ENCODE measurements at regions not wholly inside any gene's neighbourhood (a gene's known extent, or its start where the extent isn't known, plus 50 kb on each side); places are given as distances from the start of the nearest gene placed in this dataset.
"Not testable (repeated sequence)": the region's sequence is repeated elsewhere in the genome, so short reads cannot be mapped to it uniquely, and the experiment has no call there.

DNA sequence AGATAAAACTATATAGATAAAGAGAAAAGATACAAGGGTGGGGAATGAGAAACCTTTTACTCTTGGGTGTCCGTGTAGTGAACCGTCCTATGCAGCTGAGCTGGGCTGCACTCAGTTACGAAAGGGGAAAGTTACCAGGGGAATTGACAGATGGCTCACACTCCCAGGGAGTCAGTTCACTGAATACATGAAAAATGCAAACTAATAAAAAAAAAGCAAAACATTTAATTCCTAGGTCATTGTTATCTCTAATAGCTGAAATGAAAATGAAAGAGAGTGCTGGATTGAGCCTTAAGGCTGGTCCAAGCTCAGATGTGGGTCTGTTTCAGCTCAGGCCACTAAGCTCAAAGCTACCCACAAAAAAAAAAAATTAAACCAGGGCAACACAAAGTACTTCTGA lies 138.0 kb downstream of the THBS2 start:
- Histone ChIP-seq H3K36me3 (replicated peaks) (no peaks in the 10 kb centered on the region), H3K27ac (no peak overlapping the region), H3K27me3 (replicated peaks) (no peaks in the 10 kb centered on the region), H3K4me3 (ENCODE audit: low read depth, low read length) (no peak overlapping the region)
- in situ Hi-C loops (cut with HindIII; ENCODE audit: low pct_ligation_motif_present, low sequenced_read_pairs): no loop called here
- no peak for DNase-seq
- no peak for TF ChIP-seq CTCF (IDR thresholded peaks at IDR 0.05; ENCODE audit: low read depth, low read length, missing control alignments)

GRCh38 chr6:169114632-169115031 lies 139.0 kb downstream of the THBS2 start:
- H3K27ac ChIP-seq; H3K4me3 ChIP-seq (ENCODE audit: low read depth, low read length); in situ Hi-C loops (cut with HindIII; ENCODE audit: low pct_ligation_motif_present, low sequenced_read_pairs); H3K27me3 ChIP-seq (replicated peaks); DNase-seq; H3K36me3 ChIP-seq (replicated peaks): not testable (repeated sequence)

GRCh38 chr6:169112483-169113320 lies 140.9 kb downstream of the THBS2 start:
- no peak for DNase-seq
- H3K4me3 ChIP-seq (ENCODE audit: low read depth, low read length): no peak overlapping the region
- no peak overlapping the region for H3K27ac ChIP-seq
- no peaks in the 10 kb centered on the region for H3K36me3 ChIP-seq (replicated peaks)
- no peak for TF ChIP-seq CTCF (IDR thresholded peaks at IDR 0.05; ENCODE audit: low read depth, low read length, missing control alignments)
- in situ Hi-C loops (cut with HindIII; ENCODE audit: low pct_ligation_motif_present, low sequenced_read_pairs): no loop called here
- no peaks in the 10 kb centered on the region for H3K27me3 ChIP-seq (replicated peaks)

DNA sequence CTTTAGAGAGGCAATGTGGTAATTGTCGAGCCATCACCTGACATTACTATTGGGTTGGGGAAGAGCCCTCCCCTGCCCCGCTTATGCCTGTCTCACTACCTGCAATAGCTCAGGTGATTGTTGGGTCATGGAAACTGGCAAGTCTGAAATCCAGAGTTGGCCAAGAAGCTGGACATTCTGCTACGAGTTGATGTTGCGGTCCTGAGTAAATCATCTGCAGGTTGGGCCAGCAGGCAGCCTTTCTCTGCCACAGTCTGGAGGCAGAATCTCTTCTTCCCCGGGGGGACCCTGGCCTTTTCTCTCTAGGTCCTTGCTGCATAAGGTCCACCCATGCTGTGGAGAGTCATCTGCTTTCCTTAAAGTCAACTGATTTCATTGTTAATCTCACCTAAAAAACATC lies 142.4 kb downstream of the THBS2 start:
- Histone ChIP-seq H3K27me3 (replicated peaks) (no peaks in the 10 kb centered on the region), H3K36me3 (replicated peaks) (no peaks in the 10 kb centered on the region), H3K27ac (no peak overlapping the region), H3K4me3 (ENCODE audit: low read depth, low read length) (no peak overlapping the region)
- TF ChIP-seq CTCF (IDR thresholded peaks at IDR 0.05; ENCODE audit: low read depth, low read length, missing control alignments): no peak
- in situ Hi-C loops (cut with HindIII; ENCODE audit: low pct_ligation_motif_present, low sequenced_read_pairs): no loop called here
- DNase-seq: no peak

- no peaks in the 10 kb centered on the region for H3K27me3 ChIP-seq (replicated peaks)
- in situ Hi-C loops (cut with HindIII; ENCODE audit: low pct_ligation_motif_present, low sequenced_read_pairs): no loop called here
- TF ChIP-seq CTCF (IDR thresholded peaks at IDR 0.05; ENCODE audit: low read depth, low read length, missing control alignments): no peak
- H3K4me3 ChIP-seq (ENCODE audit: low read depth, low read length): no peak overlapping the region
- H3K36me3 ChIP-seq (replicated peaks): no peaks in the 10 kb centered on the region
- DNase-seq: no peak
- no peak overlapping the region for H3K27ac ChIP-seq
These were observed 144.0 kb downstream of the THBS2 start for GRCh38 chr6:169109411-169110220.

DNA sequence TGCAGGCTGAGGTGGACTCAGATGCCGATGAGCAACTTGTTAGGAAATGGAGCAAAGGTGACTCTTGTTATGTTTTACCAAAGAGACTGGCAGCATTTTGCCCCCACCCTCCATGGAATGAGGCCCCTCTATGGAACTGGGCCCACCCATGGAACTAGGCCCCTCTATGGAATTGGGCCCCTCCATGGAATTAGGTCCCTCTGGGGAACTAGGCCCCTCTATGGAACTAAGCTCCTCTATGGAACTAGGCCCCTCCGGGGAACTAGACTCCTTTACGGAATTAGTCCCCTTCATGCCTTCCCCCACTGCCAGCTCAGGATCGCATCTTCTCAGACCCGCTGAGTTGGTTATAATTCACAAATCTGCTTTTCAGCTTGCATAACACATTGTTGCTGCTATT lies 144.9 kb downstream of the THBS2 start:
- in situ Hi-C loops (cut with HindIII; ENCODE audit: low pct_ligation_motif_present, low sequenced_read_pairs): no loop called here
- TF ChIP-seq CTCF (IDR thresholded peaks at IDR 0.05; ENCODE audit: low read depth, low read length, missing control alignments): no peak

More for the DNA sequence above, 144.9 kb downstream of the THBS2 start:
- Histone ChIP-seq H3K4me3 (ENCODE audit: low read depth, low read length) (no peak overlapping the region), H3K36me3 (replicated peaks) (no peaks in the 10 kb centered on the region), H3K27ac (no peak overlapping the region), H3K27me3 (replicated peaks) (no peaks in the 10 kb centered on the region)
- no peak for DNase-seq

All from brain microvascular endothelial cell (primary cell).